Endothelial cell of umbilical vein (primary cell): ENCODE measurements at regions not wholly inside any gene's neighbourhood (a gene's known extent, or its start where the extent isn't known, plus 50 kb on each side); places are given as distances from the start of the nearest gene placed in this dataset.

Source experiments
- CTCF ChIP-seq, 2 donors: IDR thresholded peaks; 1 replicate in 1 of 2; 2 replicates in 1 of 2; pipeline ENCODE4 v1.5.1; 2011; ENCODE audit warnings: low read length in 2 of 2, mild to moderate bottlenecking in 2 of 2, moderate library complexity in 2 of 2, control low read depth in 1 of 2, inconsistent platforms in 1 of 2, low read depth in 1 of 2; ENCODE audit not compliant: insufficient read depth in 1 of 2; ENCODE audit errors: extremely low read depth in 1 of 2
- EZH2 ChIP-seq: IDR thresholded peaks from 2 replicates; pipeline ENCODE4 v1.6.1; 2012; ENCODE audit warnings: borderline replicate concordance, low read depth, mild to moderate bottlenecking, moderate library complexity, low read length, inconsistent platforms; ENCODE audit not compliant: severe bottlenecking
- FOS ChIP-seq: IDR thresholded peaks from 2 replicates; pipeline ENCODE4 v1.6.1; 2011; ENCODE audit warnings: mild to moderate bottlenecking, low read length, moderate library complexity, borderline replicate concordance; ENCODE audit not compliant: insufficient read depth
- GATA2 ChIP-seq: IDR thresholded peaks from 2 replicates; pipeline ENCODE4 v1.7.0; 2011; ENCODE audit warnings: low read depth, mild to moderate bottlenecking, moderate library complexity, mixed read lengths, low read length; ENCODE audit not compliant: insufficient read length, insufficient read depth
- MAX ChIP-seq: IDR thresholded peaks from 2 replicates; pipeline ENCODE4 v1.6.1; 2011; ENCODE audit not compliant: insufficient read depth, insufficient read length
- MYC ChIP-seq: IDR thresholded peaks from one replicate; pipeline ENCODE4 v1.6.1; 2011; ENCODE audit warnings: mild to moderate bottlenecking, low read depth, low read length
- POLR2A ChIP-seq: IDR thresholded peaks from 2 replicates; pipeline ENCODE4 v1.6.1; 2012; ENCODE audit warnings: low read depth, mild to moderate bottlenecking, control low read depth, low read length
- POLR2AphosphoS5 ChIP-seq: IDR thresholded peaks from 2 replicates; pipeline ENCODE4 v1.6.1; 2012; ENCODE audit warnings: low read depth, mild to moderate bottlenecking, control low read depth, low read length, moderate library complexity; ENCODE audit not compliant: insufficient read depth

- TF ChIP-seq POLR2A (no peak), EZH2 (no peak), CTCF (IDR thresholded peaks at IDR 0.05; ENCODE audit: extremely low read depth in 1 of 2, insufficient read depth in 1 of 2, low read depth in 1 of 2, low read length in 2 of 2) (no peak), POLR2AphosphoS5 (no peak), FOS (no peak), MAX (no peak), MYC (no peak), GATA2 (no peak)
Observed at GRCh38 chr17:77756028-77756427, 202.5 kb upstream of the TNRC6C start.
